GM06990 (cell line): ENCODE measurements at regions not wholly inside any gene's neighbourhood (a gene's known extent, or its start where the extent isn't known, plus 50 kb on each side); places are given as distances from the start of the nearest gene placed in this dataset.

Source experiments
- DNase-seq: peaks from one replicate; pipeline ENCODE4 v3.0.0-alpha.2; 2011; ENCODE audit not compliant: insufficient read length; ENCODE audit errors: extremely low read depth
- H3K27me3 ChIP-seq: replicated peaks from 2 replicates; pipeline ENCODE4 v1.6.0; 2011; ENCODE audit warnings: low read length; ENCODE audit not compliant: control insufficient read depth, insufficient read depth
- H3K36me3 ChIP-seq: 2 replicates; pipeline ENCODE4 v1.5.1; 2011; ENCODE audit warnings: low read length; ENCODE audit not compliant: control insufficient read depth, insufficient read depth
- H3K4me3 ChIP-seq: replicated peaks from 2 replicates; pipeline ENCODE4 v1.5.1; 2011; ENCODE audit warnings: low read depth, mild to moderate bottlenecking, control low read depth, low read length
- CTCF ChIP-seq: IDR thresholded peaks from 2 replicates; pipeline ENCODE4 v1.5.1; 2011; ENCODE audit warnings: low read length, control low read depth, mild to moderate bottlenecking, inconsistent platforms; ENCODE audit not compliant: insufficient read depth, poor library complexity, severe bottlenecking

DNA sequence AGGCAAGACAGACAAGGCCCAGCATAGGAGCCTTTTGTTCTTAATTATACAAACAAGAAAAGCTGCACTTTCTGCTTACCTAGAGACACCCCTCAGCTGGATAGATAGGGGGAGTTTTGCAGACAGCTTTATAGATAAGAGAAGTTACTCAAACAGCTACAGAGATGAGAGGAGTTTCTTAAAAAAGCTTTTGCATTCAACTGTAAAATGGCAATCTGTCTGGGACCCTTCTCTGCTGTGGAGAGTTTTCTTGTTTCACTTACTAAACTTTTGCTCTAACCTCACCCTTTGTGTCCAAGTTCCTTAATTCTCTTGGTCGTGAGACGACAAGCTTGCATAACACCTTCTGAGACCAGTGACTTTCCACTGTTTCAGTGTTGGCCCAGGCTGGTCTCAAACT is 103.8 kb upstream of the CHORDC1 start:
- H3K4me3 ChIP-seq, result no peak overlapping the region
- DNase-seq, result peak; percentile 3
- H3K36me3 ChIP-seq, result no peaks in the 10 kb centered on the region
- no peak for TF ChIP-seq CTCF
- H3K27me3 ChIP-seq, result no peaks in the 10 kb centered on the region

- H3K36me3 ChIP-seq, result no peaks in the 10 kb centered on the region
- TF ChIP-seq CTCF, result no peak
- H3K27me3 ChIP-seq, result no peaks in the 10 kb centered on the region
- DNase-seq, result no peak
- no peak overlapping the region for H3K4me3 ChIP-seq
Observed at GRCh38 chr11:90323289-90323688, 100.4 kb upstream of the CHORDC1 start.

GRCh38 chr11:90321018-90321417 is 98.2 kb upstream of the CHORDC1 start:
- no peak for TF ChIP-seq CTCF
- peak; percentile 0 for DNase-seq

GRCh38 chr11:90318651-90319050 is 95.8 kb upstream of the CHORDC1 start:
- TF ChIP-seq CTCF, result no peak
- no peak for DNase-seq
- H3K4me3 ChIP-seq, result no peak overlapping the region
- H3K27me3 ChIP-seq, result no peaks in the 10 kb centered on the region
- no peaks in the 10 kb centered on the region for H3K36me3 ChIP-seq

More at GRCh38 chr11:90321018-90321417, 98.2 kb upstream of the CHORDC1 start:
- no peaks in the 10 kb centered on the region for H3K36me3 ChIP-seq
- H3K27me3 ChIP-seq, result no peaks in the 10 kb centered on the region
- H3K4me3 ChIP-seq, result no peak overlapping the region

GRCh38 chr11:90310210-90310609 is 87.4 kb upstream of the CHORDC1 start:
- no peaks in the 10 kb centered on the region for H3K36me3 ChIP-seq
- H3K4me3 ChIP-seq, result no peak overlapping the region
- no peak for TF ChIP-seq CTCF
- H3K27me3 ChIP-seq, result no peaks in the 10 kb centered on the region
- no peak for DNase-seq

- Histone ChIP-seq H3K27me3 (no peaks in the 10 kb centered on the region), H3K4me3 (no peak overlapping the region), H3K36me3 (no peaks in the 10 kb centered on the region)
- TF ChIP-seq CTCF, result no peak
- DNase-seq, result no peak
Observed at GRCh38 chr11:90309693-90310092, 86.8 kb upstream of the CHORDC1 start.
